ENCODE measurements at regions not wholly inside any gene's neighbourhood (a gene's known extent, or its start where the extent isn't known, plus 50 kb on each side); places are given as distances from the start of the nearest gene placed in this dataset.

GRCh38 chr2:43054367-43054766, 172.0 kb downstream of the ZFP36L2 start:
- no peaks in the 10 kb centered on the region for H3K36me3 ChIP-seq (ENCODE audit: control insufficient read depth, insufficient read depth, low read length)
- no peak overlapping the region for H3K4me2 ChIP-seq (ENCODE audit: low read length)
- no peaks in the 10 kb centered on the region for H3K27me3 ChIP-seq (ENCODE audit: control insufficient read depth, insufficient read depth, low read length)
- H3K27ac ChIP-seq, result no peak overlapping the region
- no peak overlapping the region for H2AFZ ChIP-seq
- H3K9ac ChIP-seq, result no peak overlapping the region
- TF ChIP-seq CTCF (IDR thresholded peaks at IDR 0.05), result no peak
- H3K4me3 ChIP-seq (ENCODE audit: low read depth, low read length), result no peak overlapping the region
- no peaks in the 10 kb centered on the region for H3K9me3 ChIP-seq (ENCODE audit: control insufficient read depth, low read length)
- H3K4me1 ChIP-seq, result no peaks in the 10 kb centered on the region
- no peaks in the 10 kb centered on the region for H3K79me2 ChIP-seq

- Histone ChIP-seq H3K27ac (no peak overlapping the region), H3K4me3 (ENCODE audit: low read depth, low read length) (no peak overlapping the region), H3K9me3 (ENCODE audit: control insufficient read depth, low read length) (no peaks in the 10 kb centered on the region), H3K4me2 (ENCODE audit: low read length) (no peak overlapping the region), H3K9ac (no peak overlapping the region), H3K36me3 (ENCODE audit: control insufficient read depth, insufficient read depth, low read length) (no peaks in the 10 kb centered on the region), H3K4me1 (no peaks in the 10 kb centered on the region), H2AFZ (no peak overlapping the region), H3K79me2 (no peaks in the 10 kb centered on the region), H3K27me3 (ENCODE audit: control insufficient read depth, insufficient read depth, low read length) (no peaks in the 10 kb centered on the region)
- TF ChIP-seq CTCF (IDR thresholded peaks at IDR 0.05), result no peak
Measured at GRCh38 chr2:43052944-43053306, 173.5 kb downstream of the ZFP36L2 start.

GRCh38 chr2:43052204-43052943, 174.0 kb downstream of the ZFP36L2 start:
- H3K27me3 ChIP-seq (ENCODE audit: control insufficient read depth, insufficient read depth, low read length), result no peaks in the 10 kb centered on the region
- no peaks in the 10 kb centered on the region for H3K36me3 ChIP-seq (ENCODE audit: control insufficient read depth, insufficient read depth, low read length)
- no peak for TF ChIP-seq CTCF (IDR thresholded peaks at IDR 0.05)
- no peak overlapping the region for H3K9ac ChIP-seq
- H3K4me1 ChIP-seq, result no peaks in the 10 kb centered on the region
- no peak overlapping the region for H3K27ac ChIP-seq
- H3K4me3 ChIP-seq (ENCODE audit: low read depth, low read length), result no peak overlapping the region
- no peaks in the 10 kb centered on the region for H3K79me2 ChIP-seq
- H3K9me3 ChIP-seq (ENCODE audit: control insufficient read depth, low read length), result no peaks in the 10 kb centered on the region
- H3K4me2 ChIP-seq (ENCODE audit: low read length), result no peak overlapping the region
- H2AFZ ChIP-seq, result no peak overlapping the region

- Histone ChIP-seq H2AFZ (no peak overlapping the region), H3K9ac (no peak overlapping the region), H3K27me3 (ENCODE audit: control insufficient read depth, insufficient read depth, low read length) (no peaks in the 10 kb centered on the region), H3K27ac (no peak overlapping the region), H3K9me3 (ENCODE audit: control insufficient read depth, low read length) (no peaks in the 10 kb centered on the region), H3K36me3 (ENCODE audit: control insufficient read depth, insufficient read depth, low read length) (no peaks in the 10 kb centered on the region), H3K79me2 (no peaks in the 10 kb centered on the region), H3K4me1 (no peaks in the 10 kb centered on the region), H3K4me3 (ENCODE audit: low read depth, low read length) (no peak overlapping the region), H3K4me2 (ENCODE audit: low read length) (no peak overlapping the region)
- no peak for TF ChIP-seq CTCF (IDR thresholded peaks at IDR 0.05)
Measured at GRCh38 chr2:43051338-43051737, 175.1 kb downstream of the ZFP36L2 start.

- Histone ChIP-seq H3K27me3 (ENCODE audit: control insufficient read depth, insufficient read depth, low read length) (no peaks in the 10 kb centered on the region), H3K79me2 (no peaks in the 10 kb centered on the region), H3K4me3 (ENCODE audit: low read depth, low read length) (no peak overlapping the region), H2AFZ (no peak overlapping the region), H3K4me2 (ENCODE audit: low read length) (no peak overlapping the region), H3K4me1 (no peaks in the 10 kb centered on the region), H3K27ac (no peak overlapping the region), H3K9me3 (ENCODE audit: control insufficient read depth, low read length) (no peaks in the 10 kb centered on the region), H3K9ac (no peak overlapping the region), H3K36me3 (ENCODE audit: control insufficient read depth, insufficient read depth, low read length) (no peaks in the 10 kb centered on the region)
- no peak for TF ChIP-seq CTCF (IDR thresholded peaks at IDR 0.05)
Measured at GRCh38 chr2:43050866-43051265, 175.5 kb downstream of the ZFP36L2 start.

Data from parathyroid adenoma (tissue), 2 donors.